ENCODE measurements at regions not wholly inside any gene's neighbourhood (a gene's known extent, or its start where the extent isn't known, plus 50 kb on each side); places are given as distances from the start of the nearest gene placed in this dataset.

DNA sequence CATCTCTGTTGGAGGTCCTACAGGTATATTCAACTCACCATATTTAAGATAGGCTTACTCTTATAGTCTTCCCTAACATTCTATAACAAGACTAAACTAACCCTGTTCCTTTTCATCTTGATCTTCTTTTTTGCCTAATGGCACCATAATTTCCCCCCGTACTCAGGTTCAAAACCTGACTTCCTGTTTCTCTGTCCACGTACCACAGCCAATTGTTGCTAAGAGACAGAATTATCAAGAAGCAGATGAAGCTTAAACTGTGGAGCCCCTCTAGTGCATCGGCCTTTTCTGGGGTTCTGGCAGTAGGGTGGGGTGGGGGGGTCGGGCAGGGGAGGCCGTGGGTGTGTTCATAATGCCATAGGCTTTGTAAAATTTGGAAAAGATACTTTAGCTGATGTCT is 109.2 kb downstream of the EVX1 start:
- TF ChIP-seq, protein P1, sequence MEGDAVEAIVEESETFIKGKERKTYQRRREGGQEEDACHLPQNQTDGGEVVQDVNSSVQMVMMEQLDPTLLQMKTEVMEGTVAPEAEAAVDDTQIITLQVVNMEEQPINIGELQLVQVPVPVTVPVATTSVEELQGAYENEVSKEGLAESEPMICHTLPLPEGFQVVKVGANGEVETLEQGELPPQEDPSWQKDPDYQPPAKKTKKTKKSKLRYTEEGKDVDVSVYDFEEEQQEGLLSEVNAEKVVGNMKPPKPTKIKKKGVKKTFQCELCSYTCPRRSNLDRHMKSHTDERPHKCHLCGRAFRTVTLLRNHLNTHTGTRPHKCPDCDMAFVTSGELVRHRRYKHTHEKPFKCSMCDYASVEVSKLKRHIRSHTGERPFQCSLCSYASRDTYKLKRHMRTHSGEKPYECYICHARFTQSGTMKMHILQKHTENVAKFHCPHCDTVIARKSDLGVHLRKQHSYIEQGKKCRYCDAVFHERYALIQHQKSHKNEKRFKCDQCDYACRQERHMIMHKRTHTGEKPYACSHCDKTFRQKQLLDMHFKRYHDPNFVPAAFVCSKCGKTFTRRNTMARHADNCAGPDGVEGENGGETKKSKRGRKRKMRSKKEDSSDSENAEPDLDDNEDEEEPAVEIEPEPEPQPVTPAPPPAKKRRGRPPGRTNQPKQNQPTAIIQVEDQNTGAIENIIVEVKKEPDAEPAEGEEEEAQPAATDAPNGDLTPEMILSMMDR (IDR thresholded peaks at IDR 0.05) = no peak
- TF ChIP-seq POLR2A (IDR thresholded peaks at IDR 0.05) = no peak
